ENCODE measurements at regions not wholly inside any gene's neighbourhood (a gene's known extent, or its start where the extent isn't known, plus 50 kb on each side); places are given as distances from the start of the nearest gene placed in this dataset.

- peak overlapping the region; percentile 52 for H3K27ac ChIP-seq (ENCODE audit: low read depth, low read length)
- H2AFZ ChIP-seq (ENCODE audit: low read length), result peak overlapping the region; percentile 70
- H3K9me3 ChIP-seq (ENCODE audit: low read depth, low read length), result no peaks in the 10 kb centered on the region
- TF ChIP-seq CTCF (IDR thresholded peaks at IDR 0.05; ENCODE audit: extremely low read depth, low read depth, low read length), result no peak
- no peaks in the 10 kb centered on the region for H4K20me1 ChIP-seq (ENCODE audit: insufficient read depth, low read length)
- H3K4me3 ChIP-seq (ENCODE audit: insufficient read depth, low read length), result peak overlapping the region; percentile 57
- H3K4me2 ChIP-seq (ENCODE audit: insufficient read depth, low read length), result peak overlapping the region; percentile 74
- peaks cover 8% of the 10 kb centered on the region for H3K79me2 ChIP-seq (ENCODE audit: insufficient read depth, low read length)
- no peaks in the 10 kb centered on the region for H3K27me3 ChIP-seq (ENCODE audit: insufficient read depth, low read length)
- peaks cover 8% of the 10 kb centered on the region for H3K4me1 ChIP-seq (ENCODE audit: insufficient read depth, low read length)
- DNase-seq (ENCODE audit: insufficient read length, low spot score, missing footprints), result no peak
- H3K36me3 ChIP-seq (ENCODE audit: insufficient read depth, low read length), result peaks cover 3% of the 10 kb centered on the region
Measured at GRCh38 chr1:238469146-238469631, 578.5 kb upstream of the ZP4 start.

GRCh38 chr1:238468068-238468467 lies 577.3 kb upstream of the ZP4 start:
- no peaks in the 10 kb centered on the region for H3K9me3 ChIP-seq (ENCODE audit: low read depth, low read length)

GRCh38 chr1:238466459-238466858 lies 575.7 kb upstream of the ZP4 start:
- peaks cover 2% of the 10 kb centered on the region for H3K79me2 ChIP-seq (ENCODE audit: insufficient read depth, low read length)
- H3K36me3 ChIP-seq (ENCODE audit: insufficient read depth, low read length), result no peaks in the 10 kb centered on the region
- H4K20me1 ChIP-seq (ENCODE audit: insufficient read depth, low read length), result no peaks in the 10 kb centered on the region
- no peak for TF ChIP-seq CTCF (IDR thresholded peaks at IDR 0.05; ENCODE audit: extremely low read depth, low read depth, low read length)
- no peaks in the 10 kb centered on the region for H3K9me3 ChIP-seq (ENCODE audit: low read depth, low read length)
- peaks cover 8% of the 10 kb centered on the region for H3K4me1 ChIP-seq (ENCODE audit: insufficient read depth, low read length)
- peak overlapping the region; percentile 22 for H3K4me2 ChIP-seq (ENCODE audit: insufficient read depth, low read length)
- no peak overlapping the region for H3K27ac ChIP-seq (ENCODE audit: low read depth, low read length)
- H2AFZ ChIP-seq (ENCODE audit: low read length), result no peak overlapping the region
- H3K27me3 ChIP-seq (ENCODE audit: insufficient read depth, low read length), result no peaks in the 10 kb centered on the region
- peak; percentile 42 for DNase-seq (ENCODE audit: insufficient read length, low spot score, missing footprints)
- no peak overlapping the region for H3K4me3 ChIP-seq (ENCODE audit: insufficient read depth, low read length)

More at GRCh38 chr1:238468068-238468467, 577.3 kb upstream of the ZP4 start:
- Histone ChIP-seq H3K4me2 (ENCODE audit: insufficient read depth, low read length) (no peak overlapping the region), H3K79me2 (ENCODE audit: insufficient read depth, low read length) (peaks cover 8% of the 10 kb centered on the region), H3K27ac (ENCODE audit: low read depth, low read length) (no peak overlapping the region), H3K27me3 (ENCODE audit: insufficient read depth, low read length) (no peaks in the 10 kb centered on the region), H3K4me3 (ENCODE audit: insufficient read depth, low read length) (no peak overlapping the region), H2AFZ (ENCODE audit: low read length) (no peak overlapping the region), H4K20me1 (ENCODE audit: insufficient read depth, low read length) (no peaks in the 10 kb centered on the region), H3K4me1 (ENCODE audit: insufficient read depth, low read length) (peaks cover 8% of the 10 kb centered on the region), H3K36me3 (ENCODE audit: insufficient read depth, low read length) (peaks cover 3% of the 10 kb centered on the region)
- TF ChIP-seq CTCF (IDR thresholded peaks at IDR 0.05; ENCODE audit: extremely low read depth, low read depth, low read length), result no peak
- DNase-seq (ENCODE audit: insufficient read length, low spot score, missing footprints), result no peak

- Histone ChIP-seq H3K27ac (ENCODE audit: low read depth, low read length) (no peak overlapping the region), H3K4me1 (ENCODE audit: insufficient read depth, low read length) (peaks cover 8% of the 10 kb centered on the region), H2AFZ (ENCODE audit: low read length) (no peak overlapping the region), H3K79me2 (ENCODE audit: insufficient read depth, low read length) (no peaks in the 10 kb centered on the region), H3K36me3 (ENCODE audit: insufficient read depth, low read length) (no peaks in the 10 kb centered on the region), H3K9me3 (ENCODE audit: low read depth, low read length) (no peaks in the 10 kb centered on the region), H3K4me3 (ENCODE audit: insufficient read depth, low read length) (no peak overlapping the region), H4K20me1 (ENCODE audit: insufficient read depth, low read length) (no peaks in the 10 kb centered on the region), H3K27me3 (ENCODE audit: insufficient read depth, low read length) (no peaks in the 10 kb centered on the region), H3K4me2 (ENCODE audit: insufficient read depth, low read length) (no peak overlapping the region)
- DNase-seq (ENCODE audit: insufficient read length, low spot score, missing footprints), result no peak
- no peak for TF ChIP-seq CTCF (IDR thresholded peaks at IDR 0.05; ENCODE audit: extremely low read depth, low read depth, low read length)
Measured at GRCh38 chr1:238465449-238465848, 574.7 kb upstream of the ZP4 start.
